ENCODE measurements at regions not wholly inside any gene's neighbourhood (a gene's known extent, or its start where the extent isn't known, plus 50 kb on each side); places are given as distances from the start of the nearest gene placed in this dataset.
"Not testable (repeated sequence)": the region's sequence is repeated elsewhere in the genome, so short reads cannot be mapped to it uniquely, and the experiment has no call there.

DNA sequence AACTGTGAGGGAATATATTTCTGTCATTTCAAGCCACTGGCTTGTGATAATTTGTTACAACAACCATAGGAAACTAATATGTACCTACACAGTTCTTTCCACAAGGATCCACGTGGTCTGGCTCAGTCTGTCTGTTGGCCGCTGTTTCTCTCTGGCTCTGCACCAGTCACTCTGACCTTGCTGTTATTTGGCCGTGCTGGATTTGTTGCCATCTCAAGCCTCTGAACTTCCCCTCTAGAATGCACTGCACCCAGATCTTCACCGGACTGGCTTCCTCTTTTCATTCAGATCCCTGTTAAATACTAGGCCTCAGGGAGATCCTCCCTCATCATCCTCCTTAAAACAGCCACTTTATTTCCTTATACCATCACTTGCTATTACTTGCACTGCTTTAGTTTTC lies 446.8 kb downstream of the TFAP2B start:
- DNase-seq: no peak

DNA sequence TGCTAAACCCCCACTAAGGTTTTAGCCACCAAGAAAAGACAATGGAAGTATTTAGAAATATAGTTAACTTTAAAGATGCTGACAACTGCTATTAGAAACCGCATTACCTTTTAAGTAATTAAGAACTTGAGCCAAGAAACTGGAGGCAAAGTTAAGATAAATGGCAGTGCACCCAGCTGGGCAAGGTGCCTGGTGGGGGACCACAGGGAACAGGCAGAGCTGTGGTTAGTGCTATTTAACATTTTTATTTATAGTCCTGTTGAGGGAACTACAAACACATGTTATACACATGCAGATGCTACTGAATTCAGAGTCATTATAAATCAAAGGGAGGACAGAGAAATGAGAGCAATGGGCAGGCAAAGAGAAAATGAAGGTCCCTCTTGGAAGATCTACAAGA lies 447.9 kb downstream of the TFAP2B start:
- DNase-seq: no peak

DNA sequence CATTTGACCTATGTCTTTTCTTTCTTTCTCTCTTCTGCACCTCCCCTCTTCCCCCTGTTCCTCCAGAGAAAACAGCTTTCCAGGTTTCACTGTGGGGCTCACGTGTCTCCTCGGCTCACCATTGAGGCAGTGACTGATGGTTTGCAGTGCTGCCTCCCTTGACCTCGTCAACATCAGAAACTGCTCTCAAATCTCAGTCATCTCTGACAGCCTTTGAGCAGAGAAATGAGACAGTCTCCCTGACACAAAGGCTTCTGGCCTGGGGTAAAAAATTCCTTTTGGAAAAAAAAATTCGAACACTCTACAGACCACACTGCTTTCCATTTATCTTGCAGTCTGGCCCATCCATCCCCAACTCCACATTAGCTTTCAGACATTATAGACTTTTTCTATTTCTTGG lies 450.0 kb downstream of the TFAP2B start:
- DNase-seq: no peak

DNA sequence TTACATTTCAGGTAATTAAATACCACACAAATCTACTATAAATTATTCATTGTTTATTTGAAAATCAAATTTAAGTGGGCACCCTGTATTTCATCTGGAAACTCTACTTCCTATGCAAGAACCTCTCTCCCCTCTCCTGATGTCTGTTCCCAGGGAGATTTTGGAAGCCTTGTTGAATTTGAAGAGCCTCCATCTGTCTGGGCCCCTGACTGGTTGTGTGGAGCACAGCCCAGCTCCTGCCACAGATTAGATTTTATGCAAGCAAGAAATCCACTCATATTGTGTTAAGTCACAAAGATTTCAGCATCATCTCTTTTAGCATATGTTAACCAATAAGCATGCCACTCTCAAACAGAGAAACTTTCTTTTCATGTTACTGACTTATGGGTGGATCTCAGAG lies 451.2 kb downstream of the TFAP2B start:
- DNase-seq: no peak

DNA sequence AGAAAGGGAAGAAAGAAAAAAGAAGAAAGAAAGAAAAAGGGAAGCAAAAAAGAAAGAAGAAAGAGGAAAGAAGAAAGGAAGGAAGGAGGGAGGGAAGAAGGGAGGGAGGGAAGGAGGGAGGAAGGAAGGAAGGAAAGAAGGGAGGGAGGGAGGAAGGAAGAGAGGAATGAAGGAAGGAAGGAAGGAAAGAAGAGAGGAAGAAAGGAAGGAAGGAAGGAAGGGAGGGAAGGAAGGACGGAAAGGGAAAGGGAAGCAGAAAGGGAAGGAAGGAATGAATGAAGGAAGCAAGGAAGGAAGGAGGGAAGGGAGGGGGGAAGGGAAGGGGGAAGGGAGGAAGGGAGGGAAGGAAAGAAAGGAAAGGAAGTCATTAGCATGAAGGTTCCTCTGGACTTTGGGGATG lies 452.9 kb downstream of the TFAP2B start:
- no peak for DNase-seq

DNA sequence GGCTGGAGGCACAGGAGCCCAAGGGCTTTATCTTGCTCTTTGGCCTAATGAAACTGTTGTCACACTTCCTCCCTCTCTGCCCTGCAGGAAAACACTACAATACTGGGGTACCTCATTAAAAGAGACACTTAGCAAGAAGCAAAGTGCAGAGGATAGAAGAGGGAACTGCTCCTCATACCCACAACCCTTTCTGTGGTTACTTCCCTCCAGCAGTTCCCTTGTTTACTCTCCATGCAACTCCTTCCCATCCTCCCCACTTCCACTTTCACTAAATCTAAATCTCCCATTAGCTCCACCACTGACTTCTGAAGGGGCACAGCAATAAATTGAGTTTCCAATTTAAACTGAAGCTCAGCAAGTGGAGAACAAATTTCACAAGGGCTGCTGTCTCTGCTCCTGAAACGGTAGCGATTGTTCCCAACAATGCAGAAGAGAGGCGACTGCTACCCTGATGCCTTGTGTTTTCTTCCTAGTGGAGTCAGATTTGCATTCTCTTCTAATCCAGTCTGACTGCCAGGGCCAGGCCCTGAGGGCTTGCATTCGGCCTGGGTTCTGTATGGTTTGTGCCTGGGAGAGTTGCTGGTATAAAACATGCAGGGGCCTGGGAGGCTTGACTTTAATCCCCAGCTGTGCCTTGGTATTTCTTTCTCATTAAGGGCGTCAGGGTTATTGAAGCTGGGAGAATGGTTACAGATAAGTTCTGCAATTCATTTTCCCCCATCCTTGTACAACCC lies 454.7 kb downstream of the TFAP2B start:
- DNase-seq: no peak

DNA sequence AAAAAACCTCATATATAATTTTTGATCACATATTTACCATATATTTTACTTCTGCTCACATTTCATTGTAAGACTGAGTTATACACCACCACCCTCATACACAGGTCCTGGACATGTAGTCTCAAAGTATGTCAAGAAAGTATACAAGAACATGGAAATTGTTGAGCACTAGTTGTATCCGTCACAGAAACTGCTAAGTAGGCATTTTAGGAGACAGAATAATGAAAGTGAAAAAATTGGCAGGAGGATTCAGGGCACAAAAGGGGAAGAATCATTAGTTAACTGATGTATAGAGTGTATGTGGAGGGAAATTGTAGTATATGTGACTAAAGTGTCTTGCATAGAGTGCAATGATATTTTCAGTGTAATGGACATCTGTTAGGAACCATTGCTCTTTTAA lies 458.8 kb downstream of the TFAP2B start:
- no peak for DNase-seq

DNA sequence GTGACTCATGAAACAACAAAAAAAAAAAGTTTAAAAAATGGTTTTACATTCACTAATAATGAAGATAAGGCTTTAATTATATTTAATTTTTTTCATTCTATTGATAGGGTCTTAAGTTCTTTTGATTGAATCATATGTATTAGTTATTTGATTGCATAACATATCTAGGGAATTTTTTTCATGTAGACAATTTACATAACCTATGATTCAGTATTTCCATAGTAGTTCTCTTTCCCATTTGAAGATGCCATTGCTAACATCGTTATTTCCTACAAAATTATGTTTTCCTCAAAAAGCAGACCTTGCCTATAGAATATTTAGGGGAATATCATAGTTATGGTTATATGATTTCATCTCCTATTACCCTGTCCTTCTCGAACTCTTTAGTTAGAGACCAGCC lies 463.4 kb downstream of the TFAP2B start:
- DNase-seq: no peak

DNA sequence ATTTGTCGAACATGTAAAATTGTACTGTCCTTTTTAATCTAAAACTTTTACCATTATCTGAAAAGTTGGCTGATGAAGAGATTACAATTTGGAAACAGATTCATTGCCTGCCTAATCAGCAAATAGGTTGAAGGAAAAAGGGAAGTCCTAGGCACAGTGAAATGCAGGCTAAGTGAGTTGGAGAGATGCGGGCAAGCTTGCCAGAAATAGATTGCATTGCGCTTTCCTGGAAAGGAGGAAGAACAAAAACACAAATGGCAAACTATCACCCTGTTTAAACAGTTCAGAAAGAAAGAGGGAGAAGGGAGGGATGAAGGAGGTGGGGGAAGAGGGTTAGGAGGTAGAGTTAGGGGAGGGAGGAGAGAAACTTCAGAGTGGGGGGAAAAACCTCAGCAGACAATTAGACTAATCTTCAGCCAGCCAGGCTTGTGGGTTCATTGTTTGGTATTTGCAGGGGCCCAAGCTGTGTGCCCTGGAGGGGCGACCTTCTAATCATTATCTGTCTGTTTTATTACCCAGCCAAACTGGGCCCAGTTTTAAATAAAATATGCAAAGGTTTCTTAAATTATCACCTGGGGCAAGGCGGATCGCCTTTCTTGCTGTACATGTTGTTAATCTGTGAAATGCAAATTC lies 465.2 kb downstream of the TFAP2B start:
- DNase-seq: no peak

DNA sequence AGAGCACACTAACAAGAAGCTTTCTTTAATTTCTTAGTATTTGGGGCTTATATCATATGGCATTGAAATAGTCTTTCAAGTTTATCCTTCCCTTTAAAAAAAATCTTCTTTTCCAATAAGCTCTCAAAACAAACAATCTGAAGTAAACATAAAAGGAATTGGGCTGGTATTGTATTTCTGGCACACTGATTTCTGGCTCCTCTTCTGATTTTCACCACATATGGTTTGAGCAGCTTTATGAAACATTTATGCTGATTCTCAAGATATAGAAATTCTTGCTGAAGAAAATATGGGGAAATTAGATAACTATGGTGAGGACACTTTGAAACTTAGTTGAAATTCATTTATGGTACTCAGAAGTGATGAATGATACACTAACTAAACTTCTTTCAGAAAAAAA lies 467.2 kb downstream of the TFAP2B start:
- DNase-seq: no peak

DNA sequence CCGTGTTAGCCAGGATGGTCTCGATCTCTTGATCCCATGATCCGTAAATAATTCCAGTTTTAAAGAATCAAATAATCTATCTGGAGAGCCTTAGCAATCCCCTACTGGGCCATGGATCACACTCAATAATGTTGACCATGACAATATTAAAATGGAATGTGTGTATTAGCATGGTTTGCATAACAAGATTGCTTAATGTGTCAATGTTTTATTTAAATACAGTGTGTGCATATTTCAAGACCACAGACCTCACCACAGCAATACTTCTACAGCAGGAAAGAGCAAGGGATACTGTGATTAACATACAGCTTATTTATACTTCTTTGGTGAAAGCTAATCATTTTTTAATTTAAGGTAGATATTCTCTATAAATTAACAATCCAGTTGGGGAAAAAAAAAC lies 470.4 kb downstream of the TFAP2B start:
- no peak for DNase-seq

DNA sequence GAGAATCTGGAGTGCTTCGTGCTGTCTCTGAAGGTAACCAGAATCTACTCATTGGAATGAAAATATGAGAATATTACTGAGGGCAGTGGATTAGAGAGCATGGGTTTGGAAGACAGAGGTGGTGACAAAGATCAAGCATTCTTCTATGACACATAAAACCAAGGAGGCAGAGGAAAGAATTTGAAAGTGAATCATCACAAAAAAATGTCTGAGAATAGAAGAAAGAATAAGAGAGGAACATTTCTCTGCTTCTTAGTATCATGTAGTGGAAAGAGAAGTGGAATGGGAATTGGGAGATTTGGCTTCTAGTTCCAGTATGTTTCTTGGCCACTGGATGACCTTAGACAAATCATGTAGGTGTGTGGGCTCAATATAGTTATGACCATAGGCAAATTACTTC lies 474.0 kb downstream of the TFAP2B start:
- DNase-seq: no peak

DNA sequence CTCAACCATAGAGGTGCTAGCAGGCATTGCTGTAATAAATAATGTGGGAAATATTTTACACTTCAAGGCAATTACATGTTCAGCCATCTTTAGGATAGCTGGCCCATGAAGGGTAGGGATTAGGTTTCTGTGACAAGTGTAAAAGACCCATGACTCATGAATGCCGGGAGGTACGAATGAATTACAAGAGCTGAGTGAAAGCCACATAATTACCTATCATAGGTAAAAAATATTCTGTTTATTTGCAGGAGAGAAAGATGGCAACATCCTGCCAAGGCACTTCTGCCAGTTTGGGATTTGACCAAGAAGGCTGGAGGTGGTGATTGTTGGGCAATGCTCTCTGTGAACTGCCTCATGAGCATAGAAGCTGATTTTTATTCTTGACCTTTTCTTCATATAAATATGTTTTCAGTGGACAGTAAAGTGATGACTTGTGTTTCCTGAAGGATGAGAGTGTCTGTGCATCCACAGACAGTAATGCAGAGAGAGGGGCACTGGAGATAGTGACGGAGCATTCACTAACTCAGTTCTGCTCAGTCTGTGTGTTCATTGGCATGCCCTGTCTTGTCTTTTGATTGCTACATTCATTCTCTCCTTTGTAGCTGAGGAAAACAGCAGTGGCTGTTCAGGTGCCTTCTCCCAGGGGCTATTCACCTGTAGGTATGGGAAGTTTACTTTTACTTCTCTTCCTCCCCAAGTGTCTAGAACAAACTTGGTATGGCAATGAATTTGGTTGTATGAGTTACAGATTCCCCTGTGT lies 481.1 kb downstream of the TFAP2B start:
- DNase-seq: no peak

DNA sequence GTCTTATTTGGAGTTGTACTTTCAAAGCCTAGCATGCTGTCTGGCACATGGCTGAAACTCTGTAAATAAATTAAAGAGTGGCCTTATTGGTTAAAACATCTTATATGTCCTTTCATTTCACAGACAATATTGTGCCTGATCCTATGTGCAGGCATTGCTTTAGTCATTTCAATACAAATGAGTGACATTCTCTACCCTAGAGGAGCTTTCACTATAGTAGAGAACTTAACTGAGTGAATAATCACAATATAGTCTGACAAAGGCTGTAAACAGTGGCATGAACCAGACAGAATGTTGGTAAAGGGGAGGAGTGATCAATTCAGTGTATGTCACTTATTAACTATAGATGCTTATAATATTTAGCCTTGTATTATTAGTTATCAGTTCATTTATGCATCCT lies 481.8 kb downstream of the TFAP2B start:
- no peak for DNase-seq

DNA sequence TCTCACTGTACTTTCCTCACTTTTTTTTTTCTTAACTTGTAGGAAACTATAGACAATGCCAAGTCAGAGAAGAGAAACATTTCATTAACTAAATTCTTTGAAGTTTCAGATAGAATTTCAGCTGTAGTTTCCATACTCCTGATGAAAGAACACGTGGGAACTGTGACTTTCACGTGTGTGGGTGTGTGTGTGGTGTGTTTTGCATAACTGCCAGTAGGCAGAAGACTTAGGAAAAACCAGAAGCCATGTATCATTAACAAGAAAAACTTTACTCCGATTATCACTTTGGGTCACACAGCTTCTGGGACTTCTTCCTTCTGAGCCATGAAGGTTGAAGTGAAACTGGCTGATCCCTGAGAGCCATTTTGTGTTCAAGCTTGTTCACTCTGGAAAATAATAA lies 483.3 kb downstream of the TFAP2B start:
- no peak for DNase-seq

DNA sequence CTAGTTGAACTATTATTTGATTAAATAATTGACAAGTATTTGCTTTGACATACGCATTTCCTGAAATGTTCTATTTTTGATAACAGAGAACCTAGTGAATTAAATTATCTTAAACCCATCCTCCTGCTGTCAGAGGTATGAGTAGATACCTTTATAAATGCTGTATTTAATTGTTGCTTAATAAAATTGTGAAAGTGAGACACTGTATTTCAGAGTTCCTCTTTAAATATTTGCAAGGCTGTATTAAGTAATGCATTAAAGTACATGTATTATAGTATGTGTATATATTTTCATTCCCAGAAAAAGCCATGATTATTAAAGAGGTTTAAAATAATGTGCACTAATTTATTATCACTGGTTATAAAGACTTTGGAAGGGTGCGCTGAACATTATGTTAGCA lies 483.8 kb downstream of the TFAP2B start:
- DNase-seq: no peak

DNA sequence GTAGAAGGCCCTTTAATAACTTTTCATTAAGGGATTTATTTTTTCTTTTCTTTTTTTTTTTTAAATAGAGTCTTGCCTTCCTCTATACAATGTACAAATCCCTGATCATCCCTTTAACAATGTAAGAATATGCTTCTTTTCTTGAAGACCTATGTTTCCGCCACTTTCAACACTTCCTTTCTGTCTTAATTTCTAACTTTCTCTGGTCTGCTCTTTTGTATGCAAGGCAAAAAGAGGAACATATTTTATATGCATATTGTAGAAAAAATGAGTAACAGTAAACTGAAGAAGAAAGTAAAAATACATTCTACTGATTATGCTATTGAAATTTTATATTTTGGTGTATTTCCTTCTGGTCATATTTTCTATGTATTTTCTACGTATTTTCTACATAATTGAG lies 484.7 kb downstream of the TFAP2B start:
- no peak for DNase-seq

DNA sequence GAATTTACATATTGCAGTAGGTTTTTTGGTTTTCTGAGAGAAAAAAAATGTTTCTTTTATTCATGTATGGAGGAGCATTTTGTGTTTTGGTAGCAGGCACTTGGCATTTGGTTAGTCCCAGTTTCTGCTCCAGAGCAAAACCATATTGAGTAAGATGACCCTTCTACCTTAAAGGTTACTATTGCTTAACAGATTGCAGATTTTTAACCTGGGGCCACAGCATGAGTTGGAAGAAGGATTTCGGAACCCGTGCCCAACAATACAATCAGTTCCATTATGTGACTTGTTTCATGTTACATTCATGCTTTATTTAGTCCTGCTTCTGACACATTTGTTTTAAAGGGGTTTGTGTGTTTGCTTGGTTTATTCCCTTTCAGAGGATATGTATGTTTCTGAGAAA lies 496.3 kb downstream of the TFAP2B start:
- DNase-seq: no peak

DNA sequence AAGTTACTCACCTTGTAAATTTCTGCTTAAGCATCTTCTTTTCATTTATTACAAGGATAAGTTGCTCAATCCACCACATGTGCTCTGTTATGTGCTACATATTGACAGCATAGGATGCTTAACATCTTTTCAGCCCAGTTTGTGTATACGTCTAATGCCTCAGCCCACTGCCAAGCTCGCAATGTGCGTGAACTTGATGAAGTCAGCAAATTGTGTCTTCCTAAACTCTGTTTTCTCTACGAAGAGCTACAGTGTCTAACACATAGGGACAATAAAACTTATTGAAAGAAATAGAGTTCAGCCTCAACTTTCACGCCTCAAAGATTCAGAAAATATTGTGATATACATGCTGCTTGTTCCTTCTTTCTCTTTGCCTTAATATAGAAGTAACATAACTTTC lies 500.0 kb downstream of the TFAP2B start:
- no peak for DNase-seq

DNA sequence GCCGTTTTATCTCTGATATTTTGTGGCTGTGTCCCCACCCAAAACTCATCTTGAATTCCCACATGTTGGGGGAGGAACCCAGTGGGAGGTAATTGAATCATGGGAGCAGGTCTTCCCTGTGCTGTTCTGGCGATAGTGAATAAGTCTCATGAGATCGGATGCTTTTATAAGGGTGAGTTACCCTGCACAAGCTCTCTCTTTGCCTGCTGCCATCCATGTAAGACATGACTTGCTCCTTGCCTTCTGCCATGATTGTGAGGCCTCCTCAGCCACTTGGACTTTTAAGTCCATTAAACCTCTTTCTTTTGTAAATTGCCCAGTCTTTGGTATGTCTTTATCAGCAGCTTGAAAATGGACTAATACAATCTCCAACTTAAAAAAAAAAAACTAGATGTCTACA lies 502.8 kb downstream of the TFAP2B start:
- not testable (repeated sequence) for DNase-seq

DNA sequence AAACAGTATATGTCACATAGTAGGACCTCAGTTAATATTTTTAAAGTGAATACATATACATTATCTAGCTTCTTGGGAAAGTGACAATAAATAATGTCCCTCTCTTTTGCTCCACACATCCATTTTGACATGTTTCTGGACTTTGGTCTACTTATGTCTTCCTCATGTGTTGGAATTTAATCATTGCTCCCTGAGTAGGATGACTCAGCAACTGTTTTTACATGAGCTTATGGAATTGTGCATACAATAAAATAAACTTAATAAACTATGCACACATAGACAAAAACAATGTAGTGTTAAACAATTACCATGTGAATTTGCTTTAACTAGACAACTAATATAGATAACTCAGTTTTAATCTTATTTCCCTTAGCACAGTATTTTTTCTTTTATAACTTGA lies 503.8 kb downstream of the TFAP2B start:
- no peak for DNase-seq

DNA sequence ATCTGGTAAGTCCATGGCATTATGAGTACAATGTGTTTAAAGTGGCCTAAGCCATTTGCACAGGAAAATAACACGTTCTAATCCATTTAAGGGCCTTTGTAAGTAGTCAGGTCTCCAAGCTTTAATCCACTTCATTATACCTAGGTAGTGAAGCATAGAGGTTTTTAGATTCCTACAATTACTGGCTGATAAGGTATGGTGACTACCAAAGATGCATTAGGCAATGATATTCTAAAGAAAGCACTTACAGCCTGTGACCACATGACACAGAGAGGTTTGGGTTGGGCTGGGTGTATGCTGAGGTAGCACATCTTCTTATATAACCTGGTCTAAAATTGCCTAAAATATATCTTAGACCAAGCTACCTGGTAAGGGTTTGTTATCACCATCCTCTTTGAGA lies 504.4 kb downstream of the TFAP2B start:
- DNase-seq: no peak

DNA sequence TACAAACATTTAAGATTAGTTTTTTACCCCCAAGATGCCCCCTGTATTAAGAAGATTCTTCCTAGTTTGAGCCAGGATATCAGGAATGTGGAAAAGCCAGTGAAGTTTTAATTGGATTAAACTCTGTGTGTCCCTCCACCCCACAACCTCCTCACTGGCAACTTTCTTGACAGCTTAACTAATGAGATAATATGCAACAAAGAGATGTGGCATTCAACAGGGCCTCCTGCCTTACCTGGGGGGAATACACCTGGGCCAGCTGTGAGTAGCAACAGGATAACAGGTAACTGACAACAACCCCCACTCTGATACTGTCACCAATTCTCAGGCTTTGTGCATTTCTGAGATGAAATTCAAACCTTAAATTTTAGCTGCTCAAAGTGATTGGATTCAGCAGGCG lies 512.3 kb downstream of the TFAP2B start:
- DNase-seq: no peak

DNA sequence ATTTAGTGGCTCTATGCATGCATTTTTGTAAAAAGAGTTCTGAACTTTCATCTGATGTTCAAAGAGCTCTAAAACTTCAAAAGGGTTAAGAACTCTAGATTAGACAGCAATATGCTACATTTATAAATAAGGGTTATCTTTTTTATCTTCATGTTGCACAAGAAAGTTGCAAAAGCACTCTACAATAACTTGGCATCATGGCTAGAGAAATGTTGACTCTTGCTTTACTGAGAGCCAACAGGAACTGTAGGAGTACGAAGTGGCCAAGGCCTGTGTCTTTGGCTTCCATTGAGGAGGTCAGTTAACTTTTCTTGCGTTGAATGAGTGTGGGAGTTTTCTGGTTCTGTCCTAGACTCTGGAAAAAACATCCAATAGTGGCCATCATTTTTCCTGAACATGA lies 516.9 kb downstream of the TFAP2B start:
- DNase-seq: no peak
